GM23338 (cell line): ENCODE measurements at regions not wholly inside any gene's neighbourhood (a gene's known extent, or its start where the extent isn't known, plus 50 kb on each side); places are given as distances from the start of the nearest gene placed in this dataset.

Experiments used
- ATAC-seq: fragments of 200-7000 bp; cut with Tn5 transposase; 3 replicates; pipeline ENCODE4 v1.9.1; 2020
- DNase-seq: peaks from one replicate; pipeline ENCODE4 v3.0.0-alpha.2; 2015; ENCODE audit warnings: low spot score
- H2AFZ ChIP-seq: fragments of 200-600 bp; sonication (generic); 2 replicates; pipeline ENCODE4 v1.8.0; 2016; ENCODE audit warnings: antibody characterized with exemption, mild to moderate bottlenecking, moderate library complexity
- H3F3A ChIP-seq: fragments of 200-600 bp; sonication (generic); replicated peaks from 2 replicates; pipeline ENCODE4 v1.8.0; 2017; ENCODE audit warnings: antibody characterized with exemption, mixed run types, low read depth
- H3K27ac ChIP-seq: fragments of 200-600 bp; sonication (generic); 2 replicates; pipeline ENCODE4 v1.6.1; 2016; ENCODE audit warnings: low read depth
- H3K27me3 ChIP-seq: fragments of 200-600 bp; sonication (generic); 2 replicates; pipeline ENCODE4 v1.8.0; 2016; ENCODE audit warnings: mild to moderate bottlenecking, mixed run types, moderate library complexity; ENCODE audit not compliant: insufficient read depth
- H3K36me3 ChIP-seq: fragments of 200-600 bp; sonication (generic); 2 replicates; pipeline ENCODE4 v1.8.0; 2016; ENCODE audit warnings: mild to moderate bottlenecking; ENCODE audit not compliant: insufficient read depth
- H3K4me1 ChIP-seq: fragments of 200-600 bp; sonication (generic); 2 replicates; pipeline ENCODE4 v1.8.0; 2016; ENCODE audit warnings: mild to moderate bottlenecking, moderate library complexity; ENCODE audit not compliant: insufficient read depth
- H3K4me2 ChIP-seq: fragments of 200-600 bp; sonication (generic); 2 replicates; pipeline ENCODE4 v1.7.1; 2017; ENCODE audit warnings: mixed run types
- H3K4me3 ChIP-seq: fragments of 200-600 bp; sonication (generic); 2 replicates; pipeline ENCODE4 v1.6.1; 2016; ENCODE audit warnings: mixed run types
- H3K79me2 ChIP-seq: fragments of 200-600 bp; sonication (generic); replicated peaks from 2 replicates; pipeline ENCODE4 v1.8.0; 2017; ENCODE audit warnings: mild to moderate bottlenecking; ENCODE audit not compliant: insufficient read depth
- H3K9me2 ChIP-seq: fragments of 200-600 bp; sonication (generic); 2 replicates; pipeline ENCODE4 v1.8.0; 2017; ENCODE audit not compliant: insufficient read depth
- H4K20me1 ChIP-seq: fragments of 200-600 bp; sonication (generic); replicated peaks from 2 replicates; pipeline ENCODE4 v1.8.0; 2017; ENCODE audit warnings: mild to moderate bottlenecking; ENCODE audit not compliant: insufficient read depth
- H3K27ac Mint-ChIP-seq: 2 replicates; pipeline ENCODE4 v1.8.0; 2020; ENCODE audit warnings: inconsistent platforms, mild to moderate bottlenecking, moderate library complexity, mixed read lengths
- H3K27me3 Mint-ChIP-seq: 3 replicates; pipeline ENCODE4 v1.8.0; 2022; ENCODE audit warnings: low read depth, mild to moderate bottlenecking, moderate library complexity, mixed read lengths, inconsistent platforms; ENCODE audit not compliant: insufficient read depth, poor library complexity
- H3K36me3 Mint-ChIP-seq: 3 replicates; pipeline ENCODE4 v1.8.0; 2021; ENCODE audit warnings: low read depth, mild to moderate bottlenecking, inconsistent platforms, moderate library complexity, mixed read lengths
- H3K4me1 Mint-ChIP-seq: 3 replicates; pipeline ENCODE4 v1.8.0; 2020; ENCODE audit warnings: mild to moderate bottlenecking, inconsistent platforms, mixed read lengths
- H3K4me3 Mint-ChIP-seq: 3 replicates; pipeline ENCODE4 v1.8.0; 2021; ENCODE audit warnings: moderate library complexity, mild to moderate bottlenecking, inconsistent platforms, mixed read lengths
- H3K9me3 Mint-ChIP-seq: 3 replicates; pipeline ENCODE4 v1.8.0; 2020; ENCODE audit warnings: moderate library complexity, mild to moderate bottlenecking, inconsistent platforms, mixed read lengths
- CREB1 ChIP-seq: fragments of 250-450 bp; sonication (Bioruptor Pico); IDR thresholded peaks from 2 replicates; pipeline ENCODE4 v1.5.0; 2020; ENCODE audit warnings: low read depth, mild to moderate bottlenecking, moderate library complexity
- EZH2 ChIP-seq: fragments of 200-600 bp; sonication (generic); IDR thresholded peaks from one replicate; pipeline ENCODE4 v1.8.0; 2017; ENCODE audit warnings: antibody characterized with exemption, mild to moderate bottlenecking, low read depth; ENCODE audit not compliant: unreplicated experiment
- EZH2phosphoT487 ChIP-seq: fragments of 200-600 bp; sonication (generic); IDR thresholded peaks from one replicate; pipeline ENCODE4 v1.8.1; 2018; ENCODE audit warnings: antibody characterized with exemption; ENCODE audit not compliant: unreplicated experiment
- POLR2AphosphoS5 ChIP-seq: IDR thresholded peaks from 2 replicates; pipeline ENCODE4 v1.6.1; 2016; ENCODE audit warnings: antibody characterized with exemption, low read depth
- REST ChIP-seq: IDR thresholded peaks from one replicate; pipeline ENCODE4 v1.6.1; 2018; ENCODE audit warnings: antibody characterized with exemption; ENCODE audit not compliant: unreplicated experiment
- STAT1 ChIP-seq: IDR thresholded peaks from one replicate; pipeline ENCODE4 v1.6.1; 2016; ENCODE audit warnings: antibody characterized with exemption; ENCODE audit not compliant: unreplicated experiment
- ZNF114 ChIP-seq: fragments of 250-450 bp; sonication (Bioruptor Pico); IDR thresholded peaks from 2 replicates; pipeline ENCODE4 v1.5.0; 2020; ENCODE audit warnings: mild to moderate bottlenecking, moderate library complexity
- ZNF331 ChIP-seq: fragments of 250-450 bp; sonication (Bioruptor Pico); IDR thresholded peaks from 2 replicates; pipeline ENCODE4 v1.5.0; 2020; ENCODE audit warnings: low read depth, mild to moderate bottlenecking, moderate library complexity
- ZNF462 ChIP-seq: fragments of 250-450 bp; sonication (Bioruptor Pico); IDR thresholded peaks from 2 replicates; pipeline ENCODE4 v1.5.0; 2020; ENCODE audit warnings: mild to moderate bottlenecking, moderate library complexity

- Mint-ChIP-seq H3K27ac (no peak overlapping the region), H3K4me1 (peaks cover 34% of the 10 kb centered on the region), H3K9me3 (no peaks in the 10 kb centered on the region), H3K36me3 (no peaks in the 10 kb centered on the region), H3K27me3 (no peaks in the 10 kb centered on the region), H3K4me3 (no peak overlapping the region)
- no peaks in the 10 kb centered on the region for H3K27me3 ChIP-seq
- H3K27ac ChIP-seq, result no peak overlapping the region
- no peak for ATAC-seq
- no peaks in the 10 kb centered on the region for H3K36me3 ChIP-seq
- H4K20me1 ChIP-seq, result no peaks in the 10 kb centered on the region
- H3F3A ChIP-seq, result no peaks in the 10 kb centered on the region
- H3K4me2 ChIP-seq, result no peak overlapping the region
- no peak overlapping the region for H3K4me3 ChIP-seq
- DNase-seq, result no peak
- no peak for TF ChIP-seq POLR2AphosphoS5
- no peak for TF ChIP-seq EZH2
- no peak for TF ChIP-seq ZNF462 (CRISPR knock-in tag)
- TF ChIP-seq REST, result no peak
- no peak for TF ChIP-seq ZNF331
- no peak for TF ChIP-seq CREB1 (CRISPR knock-in tag)
- TF ChIP-seq STAT1, result no peak
- no peak for TF ChIP-seq ZNF114 (CRISPR knock-in tag)
- no peak for TF ChIP-seq EZH2phosphoT487
- H3K79me2 ChIP-seq, result no peaks in the 10 kb centered on the region
- no peaks in the 10 kb centered on the region for H3K9me2 ChIP-seq
- no peak overlapping the region for H2AFZ ChIP-seq
- H3K4me1 ChIP-seq, result peaks cover 22% of the 10 kb centered on the region
Measured at GRCh38 chr1:106754957-106755356, 301.5 kb upstream of the PRMT6 start.
